Osteocyte (in vitro differentiated cells): ENCODE measurements at regions not wholly inside any gene's neighbourhood (a gene's known extent, or its start where the extent isn't known, plus 50 kb on each side); places are given as distances from the start of the nearest gene placed in this dataset.

ENCODE experiments used
- DNase-seq: peaks from one replicate; pipeline ENCODE4 v3.0.0; 2021; ENCODE audit warnings: mixed read lengths; ENCODE audit not compliant: unreplicated experiment; ENCODE audit errors: extremely low spot score
- H3K27ac Mint-ChIP-seq: one replicate; pipeline ENCODE4 v1.8.0; 2021; ENCODE audit warnings: mild to moderate bottlenecking, mixed read lengths; ENCODE audit not compliant: unreplicated experiment
- H3K27me3 Mint-ChIP-seq: one replicate; pipeline ENCODE4 v1.8.0; 2021; ENCODE audit warnings: mixed read lengths; ENCODE audit not compliant: unreplicated experiment
- H3K36me3 Mint-ChIP-seq: one replicate; pipeline ENCODE4 v1.8.0; 2021; ENCODE audit warnings: mixed read lengths; ENCODE audit not compliant: unreplicated experiment
- H3K4me1 Mint-ChIP-seq: one replicate; pipeline ENCODE4 v1.8.0; 2021; ENCODE audit warnings: mixed read lengths; ENCODE audit not compliant: unreplicated experiment
- H3K4me3 Mint-ChIP-seq: one replicate; pipeline ENCODE4 v1.8.0; 2021; ENCODE audit warnings: mild to moderate bottlenecking, moderate library complexity, mixed read lengths; ENCODE audit not compliant: unreplicated experiment
- H3K9me3 Mint-ChIP-seq: one replicate; pipeline ENCODE4 v1.8.0; 2021; ENCODE audit warnings: mixed read lengths; ENCODE audit not compliant: unreplicated experiment
- TF ChIP-seq, protein P1 (sequence below): fragments of 200-600 bp; sonication (generic); IDR thresholded peaks from 2 replicates; pipeline ENCODE4 v1.5.0; 2021; ENCODE audit warnings: antibody characterized with exemption, mild to moderate bottlenecking, moderate library complexity

DNA sequence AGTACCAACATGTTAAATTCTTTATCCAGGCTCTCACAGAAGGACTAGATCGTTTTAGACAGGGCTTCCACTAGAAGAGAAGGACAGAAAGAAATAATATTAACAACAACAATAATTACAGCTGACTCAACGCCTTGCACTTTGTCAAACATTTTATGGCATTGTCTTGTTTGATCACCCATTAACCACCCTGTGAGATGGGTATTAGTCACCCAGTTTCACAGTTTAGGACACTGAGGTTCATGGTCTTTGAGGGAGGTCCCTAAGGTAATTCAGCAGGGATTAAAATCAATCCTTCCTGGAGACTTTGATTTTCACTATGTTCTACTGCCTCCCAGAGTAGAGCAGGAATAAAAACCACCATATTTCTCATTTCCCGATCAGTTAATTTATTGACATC lies 51.4 kb upstream of the BNC2 start:
- DNase-seq, result no peak
- Mint-ChIP-seq H3K9me3 (no peaks in the 10 kb centered on the region), H3K27ac (no peak overlapping the region), H3K4me1 (peaks cover 8% of the 10 kb centered on the region), H3K27me3 (no peaks in the 10 kb centered on the region), H3K36me3 (no peaks in the 10 kb centered on the region), H3K4me3 (no peak overlapping the region)
- TF ChIP-seq, protein P1, sequence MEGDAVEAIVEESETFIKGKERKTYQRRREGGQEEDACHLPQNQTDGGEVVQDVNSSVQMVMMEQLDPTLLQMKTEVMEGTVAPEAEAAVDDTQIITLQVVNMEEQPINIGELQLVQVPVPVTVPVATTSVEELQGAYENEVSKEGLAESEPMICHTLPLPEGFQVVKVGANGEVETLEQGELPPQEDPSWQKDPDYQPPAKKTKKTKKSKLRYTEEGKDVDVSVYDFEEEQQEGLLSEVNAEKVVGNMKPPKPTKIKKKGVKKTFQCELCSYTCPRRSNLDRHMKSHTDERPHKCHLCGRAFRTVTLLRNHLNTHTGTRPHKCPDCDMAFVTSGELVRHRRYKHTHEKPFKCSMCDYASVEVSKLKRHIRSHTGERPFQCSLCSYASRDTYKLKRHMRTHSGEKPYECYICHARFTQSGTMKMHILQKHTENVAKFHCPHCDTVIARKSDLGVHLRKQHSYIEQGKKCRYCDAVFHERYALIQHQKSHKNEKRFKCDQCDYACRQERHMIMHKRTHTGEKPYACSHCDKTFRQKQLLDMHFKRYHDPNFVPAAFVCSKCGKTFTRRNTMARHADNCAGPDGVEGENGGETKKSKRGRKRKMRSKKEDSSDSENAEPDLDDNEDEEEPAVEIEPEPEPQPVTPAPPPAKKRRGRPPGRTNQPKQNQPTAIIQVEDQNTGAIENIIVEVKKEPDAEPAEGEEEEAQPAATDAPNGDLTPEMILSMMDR, result peak; percentile 20
